Stimulated activated memory B cell treated with anti-CD40 and anti-IgM and Interleukin-4, amounts not matched to agents 10 μg/mL and 1 μg/mL and 100 μg/mL, for 72 hours (primary cell): ENCODE measurements at regions not wholly inside any gene's neighbourhood (a gene's known extent, or its start where the extent isn't known, plus 50 kb on each side); places are given as distances from the start of the nearest gene placed in this dataset.
"Not testable (repeated sequence)": the region's sequence is repeated elsewhere in the genome, so short reads cannot be mapped to it uniquely, and the experiment has no call there.

Source experiments
- ATAC-seq: fragments of 150-1000 bp; cut with Tn5 transposase; 2 replicates; pipeline ENCODE4 v1.10.0; 2021
- H3K27ac Mint-ChIP-seq: one replicate; pipeline ENCODE4 v1.8.0; 2022; ENCODE audit warnings: mild to moderate bottlenecking, mixed read lengths
- H3K27me3 Mint-ChIP-seq: one replicate; pipeline ENCODE4 v1.8.0; 2022; ENCODE audit warnings: mixed read lengths
- H3K36me3 Mint-ChIP-seq: one replicate; pipeline ENCODE4 v1.8.0; 2022; ENCODE audit warnings: mixed read lengths
- H3K4me1 Mint-ChIP-seq: one replicate; pipeline ENCODE4 v1.8.0; 2022; ENCODE audit warnings: mixed read lengths
- H3K4me3 Mint-ChIP-seq: one replicate; pipeline ENCODE4 v1.8.0; 2022; ENCODE audit warnings: mild to moderate bottlenecking, moderate library complexity, mixed read lengths
- H3K9me3 Mint-ChIP-seq: one replicate; pipeline ENCODE4 v1.8.0; 2022; ENCODE audit warnings: mixed read lengths

DNA sequence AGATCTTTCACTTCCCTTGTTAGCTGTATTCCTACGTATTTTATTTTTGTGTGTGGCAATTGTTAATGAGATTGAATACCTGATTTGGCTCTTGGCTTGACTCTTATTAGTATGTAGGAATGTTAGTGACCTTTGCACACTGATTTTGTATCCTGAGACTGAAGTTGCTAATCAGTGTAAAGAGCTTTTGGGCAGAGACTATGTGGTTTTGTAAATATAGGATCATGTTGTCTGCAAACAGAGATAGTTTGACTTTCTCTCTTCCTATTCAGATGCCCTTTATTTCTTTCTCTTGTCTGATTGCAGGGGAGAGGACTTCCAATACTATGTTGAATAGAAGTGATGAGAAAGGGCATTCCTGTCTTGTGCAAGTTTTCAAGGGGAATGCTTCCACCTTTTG is 160.3 kb upstream of the PCDH20 start:
- H3K4me3 Mint-ChIP-seq: no peak overlapping the region
- peaks cover 6% of the 10 kb centered on the region for H3K9me3 Mint-ChIP-seq
- H3K27me3 Mint-ChIP-seq: no peaks in the 10 kb centered on the region
- ATAC-seq: no peak
- H3K27ac Mint-ChIP-seq: no peak overlapping the region
- no peaks in the 10 kb centered on the region for H3K4me1 Mint-ChIP-seq
- no peaks in the 10 kb centered on the region for H3K36me3 Mint-ChIP-seq

DNA sequence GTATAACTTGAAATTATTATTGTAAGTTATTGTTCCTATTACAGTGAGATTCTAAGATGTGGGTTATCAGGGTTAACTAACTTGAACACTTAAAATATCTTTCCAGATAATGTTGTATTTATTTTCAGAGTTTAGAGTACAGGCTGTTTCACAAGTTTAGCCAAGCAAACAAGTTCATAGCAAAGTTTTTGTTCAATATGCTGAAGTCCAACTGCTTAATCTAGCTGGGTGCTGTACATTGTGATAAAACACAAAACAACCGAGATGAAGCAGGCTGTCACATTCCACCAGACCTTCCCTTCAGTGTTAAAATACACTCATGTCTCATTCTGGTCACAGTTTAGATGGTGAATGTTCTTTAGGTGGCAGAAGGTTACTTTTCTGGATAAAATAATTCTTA is 148.0 kb upstream of the PCDH20 start:
- no peak for ATAC-seq
- Mint-ChIP-seq H3K27me3 (no peaks in the 10 kb centered on the region), H3K4me3 (no peak overlapping the region), H3K27ac (no peak overlapping the region), H3K4me1 (no peaks in the 10 kb centered on the region), H3K36me3 (no peaks in the 10 kb centered on the region), H3K9me3 (peaks cover 3% of the 10 kb centered on the region)

DNA sequence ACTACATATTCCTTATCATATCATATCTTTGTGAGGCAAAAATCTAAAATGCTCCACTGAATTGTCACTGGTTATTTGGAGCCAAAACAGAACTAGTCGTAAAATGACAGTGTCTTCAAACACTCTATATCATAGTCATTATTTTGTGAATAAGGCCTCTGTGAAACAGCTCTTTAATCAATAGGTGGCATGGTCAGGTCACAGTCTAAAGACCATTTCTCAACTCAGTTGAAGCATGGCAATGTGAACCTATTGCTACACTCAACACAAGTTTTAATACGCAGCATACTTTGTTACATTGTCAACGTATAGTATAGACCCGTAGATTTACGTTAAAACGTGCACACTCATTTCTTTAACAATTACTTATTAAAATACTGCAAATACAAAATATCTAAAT is 131.3 kb upstream of the PCDH20 start:
- H3K36me3 Mint-ChIP-seq: no peaks in the 10 kb centered on the region
- ATAC-seq: no peak
- no peaks in the 10 kb centered on the region for H3K27me3 Mint-ChIP-seq
- H3K9me3 Mint-ChIP-seq: no peaks in the 10 kb centered on the region
- no peak overlapping the region for H3K27ac Mint-ChIP-seq
- H3K4me1 Mint-ChIP-seq: no peaks in the 10 kb centered on the region
- H3K4me3 Mint-ChIP-seq: no peak overlapping the region

DNA sequence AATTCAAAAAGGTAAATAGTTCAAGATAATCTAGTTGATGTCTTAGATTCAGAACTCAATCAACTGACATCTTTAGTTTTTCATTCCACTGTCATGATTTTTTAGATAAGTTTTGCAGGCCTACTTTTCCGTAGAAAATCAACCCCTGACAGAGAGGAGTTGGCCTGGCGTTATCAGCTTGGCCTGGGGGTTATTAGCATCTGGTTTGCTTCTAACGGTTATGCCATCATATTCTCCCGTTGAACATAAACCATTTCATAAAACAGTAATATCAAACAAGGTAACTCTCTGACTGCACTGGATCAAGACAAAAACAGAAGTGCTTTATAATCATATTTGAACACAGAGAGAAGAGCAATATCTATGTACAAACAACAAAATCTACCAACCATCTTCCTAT is 130.8 kb upstream of the PCDH20 start:
- H3K27ac Mint-ChIP-seq: no peak overlapping the region
- no peaks in the 10 kb centered on the region for H3K36me3 Mint-ChIP-seq

DNA sequence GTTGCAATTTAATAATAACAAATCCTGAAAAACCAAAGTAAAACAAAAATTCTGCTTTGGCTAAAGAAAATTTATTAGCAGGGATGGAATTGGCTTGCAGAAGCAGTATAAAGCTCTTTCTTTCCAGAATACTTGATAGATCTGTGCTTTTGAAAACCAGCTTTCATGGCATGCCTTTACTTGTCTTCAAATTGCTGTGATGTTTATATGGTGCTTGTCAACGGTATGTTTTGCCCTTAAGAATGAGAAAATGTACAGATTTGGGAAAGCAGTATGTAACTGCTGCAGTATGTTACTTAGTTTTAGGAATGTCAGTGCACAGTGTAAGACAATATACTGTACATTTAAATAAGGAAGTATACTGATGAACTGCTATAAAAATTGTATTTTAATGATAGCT is 120.8 kb upstream of the PCDH20 start:
- no peak overlapping the region for H3K27ac Mint-ChIP-seq
- H3K4me1 Mint-ChIP-seq: no peaks in the 10 kb centered on the region
- no peaks in the 10 kb centered on the region for H3K36me3 Mint-ChIP-seq
- ATAC-seq: no peak
- H3K4me3 Mint-ChIP-seq: no peak overlapping the region
- H3K9me3 Mint-ChIP-seq: no peaks in the 10 kb centered on the region
- no peaks in the 10 kb centered on the region for H3K27me3 Mint-ChIP-seq

More for the DNA sequence above, 130.8 kb upstream of the PCDH20 start:
- Mint-ChIP-seq H3K4me3 (no peak overlapping the region), H3K27me3 (no peaks in the 10 kb centered on the region), H3K9me3 (no peaks in the 10 kb centered on the region), H3K4me1 (no peaks in the 10 kb centered on the region)
- no peak for ATAC-seq

DNA sequence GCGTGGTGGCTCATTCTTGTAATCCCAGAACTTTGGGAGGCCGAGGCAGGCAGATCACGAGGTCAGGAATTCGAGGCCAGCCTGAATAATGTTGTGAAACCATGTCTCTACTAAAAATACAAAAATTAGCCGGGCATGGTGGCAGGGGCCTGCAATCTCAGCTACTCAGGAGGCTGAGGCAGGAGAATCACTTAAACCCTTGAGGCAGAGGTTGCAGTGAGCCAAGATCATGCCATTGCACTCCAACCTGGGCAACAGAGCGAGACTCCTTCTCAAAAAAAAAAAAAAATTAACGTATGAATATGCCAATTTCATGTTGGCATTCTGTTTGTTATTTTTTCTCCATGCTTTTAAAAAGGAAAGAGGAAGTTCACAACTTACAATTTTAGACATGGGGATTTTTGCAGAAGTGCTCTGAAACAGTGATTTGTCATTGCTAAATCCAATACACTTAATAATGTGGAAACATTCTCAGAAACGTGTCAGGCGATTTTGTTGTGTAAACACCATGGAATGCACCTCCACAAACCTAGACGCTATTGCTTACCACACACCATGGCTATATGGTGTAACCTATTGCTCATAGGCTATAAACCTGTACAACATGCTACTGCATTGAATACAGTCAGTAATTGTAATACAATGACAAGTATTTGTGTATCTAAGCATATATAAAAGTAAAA is 115.9 kb upstream of the PCDH20 start:
- H3K4me1 Mint-ChIP-seq: no peaks in the 10 kb centered on the region
- H3K27me3 Mint-ChIP-seq: no peaks in the 10 kb centered on the region

DNA sequence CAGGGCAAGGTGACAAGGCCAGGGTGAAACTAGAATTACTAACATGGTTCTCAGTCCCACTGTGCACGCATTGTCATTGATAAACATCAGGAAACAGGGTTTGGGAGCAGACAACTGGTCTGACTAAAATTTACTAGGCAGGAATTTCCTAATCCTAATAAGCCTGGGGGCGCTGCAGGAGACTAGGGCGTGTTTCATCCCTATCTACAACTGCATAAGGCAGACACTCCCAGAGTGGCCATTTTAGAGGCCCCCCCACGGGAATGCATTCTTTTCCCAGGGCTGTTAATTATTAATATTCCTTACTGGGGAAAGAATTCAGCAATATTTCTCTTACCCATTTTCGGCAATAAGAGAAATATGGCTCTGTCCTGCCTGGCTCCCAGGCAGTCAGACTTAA is 103.6 kb upstream of the PCDH20 start:
- H3K27me3 Mint-ChIP-seq, H3K4me3 Mint-ChIP-seq, H3K27ac Mint-ChIP-seq, H3K4me1 Mint-ChIP-seq, ATAC-seq, H3K36me3 Mint-ChIP-seq, H3K9me3 Mint-ChIP-seq: not testable (repeated sequence)

More for the DNA sequence above, 115.9 kb upstream of the PCDH20 start:
- Mint-ChIP-seq H3K9me3 (no peaks in the 10 kb centered on the region), H3K27ac (no peak overlapping the region), H3K36me3 (no peaks in the 10 kb centered on the region), H3K4me3 (no peak overlapping the region)
- no peak for ATAC-seq

DNA sequence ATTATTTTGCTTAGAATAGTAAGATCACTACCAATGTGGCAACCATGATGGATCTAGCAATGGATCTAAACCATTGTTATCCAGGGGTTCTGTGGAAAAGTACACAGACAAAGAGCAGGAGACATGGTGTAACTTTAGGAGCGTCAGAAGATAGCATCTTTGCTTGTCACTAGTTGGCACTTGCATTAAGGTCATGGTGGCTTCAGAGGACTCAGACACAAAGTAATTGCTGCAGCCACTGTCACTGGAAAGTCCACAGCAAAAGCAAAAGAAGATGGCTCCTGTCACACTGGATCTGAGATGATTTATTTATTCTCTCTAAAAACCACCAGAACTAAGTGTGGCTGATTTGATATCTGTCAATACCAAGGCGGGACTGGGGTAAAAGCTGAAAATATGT is 93.3 kb upstream of the PCDH20 start:
- Mint-ChIP-seq H3K27ac (no peak overlapping the region), H3K27me3 (no peaks in the 10 kb centered on the region), H3K4me3 (no peak overlapping the region), H3K9me3 (peaks cover 11% of the 10 kb centered on the region), H3K4me1 (no peaks in the 10 kb centered on the region), H3K36me3 (no peaks in the 10 kb centered on the region)
- ATAC-seq: no peak

DNA sequence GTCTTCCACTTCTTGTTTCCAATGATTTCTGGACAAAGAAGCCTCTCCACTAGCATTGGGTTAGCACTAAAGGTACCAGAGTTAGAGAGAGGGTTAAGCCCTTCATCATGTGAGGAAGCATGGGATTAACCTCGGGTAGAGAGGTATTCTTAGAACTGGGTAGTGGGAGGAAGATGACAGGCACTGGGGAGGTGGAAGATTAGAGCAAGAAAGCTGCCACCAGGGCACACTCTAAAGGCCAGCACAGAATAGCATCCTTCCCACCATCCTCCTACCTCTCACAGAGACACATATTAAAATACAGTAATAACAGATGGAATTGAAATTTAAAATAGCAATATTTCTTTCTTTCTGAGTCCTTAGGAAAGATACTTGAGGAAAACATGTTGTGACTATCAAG is 84.5 kb upstream of the PCDH20 start:
- H3K4me1 Mint-ChIP-seq: no peaks in the 10 kb centered on the region
- H3K27ac Mint-ChIP-seq: no peak overlapping the region
- H3K27me3 Mint-ChIP-seq: no peaks in the 10 kb centered on the region
- H3K4me3 Mint-ChIP-seq: no peak overlapping the region
- no peaks in the 10 kb centered on the region for H3K36me3 Mint-ChIP-seq
- ATAC-seq: no peak
- H3K9me3 Mint-ChIP-seq: peaks cover 6% of the 10 kb centered on the region

DNA sequence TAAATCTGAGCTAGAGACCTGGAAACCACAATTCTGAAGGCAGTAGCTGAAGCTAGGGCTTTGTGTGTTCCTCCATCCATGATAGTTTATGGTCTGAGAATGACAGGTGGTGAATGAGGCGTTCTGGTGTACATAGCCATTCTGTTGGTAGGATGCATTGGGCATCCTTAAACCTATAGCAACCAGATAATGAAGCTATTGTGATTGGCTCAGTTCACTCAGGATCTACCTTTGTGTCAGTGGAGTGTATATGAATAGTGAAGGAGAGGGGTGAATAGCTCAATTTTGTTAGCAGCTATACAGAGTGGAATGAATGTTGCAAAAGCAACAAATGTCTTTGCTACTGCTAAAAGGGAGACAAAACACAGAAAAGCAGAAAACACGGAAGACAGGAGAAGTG is 80.0 kb upstream of the PCDH20 start:
- no peaks in the 10 kb centered on the region for H3K4me1 Mint-ChIP-seq
- H3K36me3 Mint-ChIP-seq: no peaks in the 10 kb centered on the region
- no peaks in the 10 kb centered on the region for H3K27me3 Mint-ChIP-seq
- H3K9me3 Mint-ChIP-seq: peaks cover 6% of the 10 kb centered on the region
- H3K4me3 Mint-ChIP-seq: no peak overlapping the region
- no peak overlapping the region for H3K27ac Mint-ChIP-seq
- no peak for ATAC-seq

DNA sequence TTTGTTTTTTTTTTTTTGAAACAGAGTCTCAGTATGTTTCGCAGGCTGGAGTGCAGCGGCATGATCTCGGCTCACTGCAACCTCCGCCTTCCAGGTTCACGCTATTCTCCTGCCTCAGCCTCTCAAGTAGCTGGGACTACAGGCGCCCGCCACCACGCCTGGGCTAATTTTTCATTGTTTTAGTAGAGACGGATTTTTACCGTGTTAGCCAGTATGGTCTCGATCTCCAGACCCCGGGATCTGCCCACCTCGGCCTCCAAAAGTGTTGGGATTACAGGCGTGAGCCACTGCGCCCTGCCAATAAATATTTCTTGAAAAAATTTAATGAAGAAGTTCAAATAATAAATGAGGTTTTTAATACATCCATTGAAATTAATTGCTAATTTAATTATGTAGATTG is 77.9 kb upstream of the PCDH20 start:
- not testable (repeated sequence) for H3K27ac Mint-ChIP-seq, ATAC-seq, H3K27me3 Mint-ChIP-seq, H3K4me1 Mint-ChIP-seq, H3K4me3 Mint-ChIP-seq, H3K9me3 Mint-ChIP-seq, H3K36me3 Mint-ChIP-seq

DNA sequence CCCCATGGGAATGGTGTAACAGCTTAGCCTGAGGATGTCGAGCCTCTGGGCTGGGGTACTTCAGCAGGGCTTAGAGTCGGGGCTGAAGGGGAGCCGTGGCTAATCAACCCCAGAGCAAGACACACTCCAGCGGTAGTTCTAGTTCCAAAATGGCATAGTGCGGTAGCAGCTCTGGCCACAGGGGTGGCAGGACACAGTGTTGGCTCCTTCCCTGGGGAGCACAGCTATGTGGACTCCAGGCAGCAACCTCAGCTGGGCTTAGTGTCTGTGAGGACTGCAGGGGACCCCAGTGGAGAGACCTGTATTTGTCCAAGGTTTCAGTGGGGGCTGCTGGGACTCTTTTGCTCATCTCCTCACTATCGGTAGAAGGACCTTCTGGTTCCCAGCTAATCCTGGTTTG is 70.8 kb upstream of the PCDH20 start:
- peak; percentile 24 for ATAC-seq
- no peak overlapping the region for H3K27ac Mint-ChIP-seq
- H3K36me3 Mint-ChIP-seq: no peaks in the 10 kb centered on the region
- H3K9me3 Mint-ChIP-seq: no peaks in the 10 kb centered on the region
- no peaks in the 10 kb centered on the region for H3K27me3 Mint-ChIP-seq
- no peaks in the 10 kb centered on the region for H3K4me1 Mint-ChIP-seq
- H3K4me3 Mint-ChIP-seq: no peak overlapping the region

DNA sequence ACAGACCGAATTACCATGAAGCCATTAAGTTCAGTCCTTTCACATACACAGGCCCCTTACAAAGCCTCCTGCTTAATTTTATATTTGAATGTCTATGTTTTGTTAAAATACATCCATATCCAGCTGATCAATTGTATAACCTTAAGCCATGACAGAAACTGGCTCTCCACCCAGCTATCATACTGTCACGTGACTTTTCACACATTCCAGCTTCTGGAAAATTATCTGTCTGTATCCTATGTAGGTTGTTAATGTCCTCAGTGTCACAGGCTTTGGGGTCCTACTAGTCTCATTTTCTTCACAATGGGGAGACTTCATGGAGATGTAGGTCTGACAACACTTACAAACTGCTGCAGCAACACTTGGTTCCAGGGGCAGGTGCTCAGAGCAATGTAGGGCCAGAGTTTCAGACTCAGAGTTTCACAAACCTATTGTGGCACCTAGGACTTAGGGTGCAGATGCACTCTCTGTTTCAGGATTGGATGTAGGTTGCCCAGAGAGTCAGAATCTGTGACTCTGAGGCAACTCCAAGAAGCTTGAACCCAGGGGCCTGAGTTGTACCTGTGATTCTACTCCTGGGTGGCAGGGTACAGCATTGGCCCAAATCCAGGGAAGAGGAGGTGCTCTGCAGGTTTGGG is 69.6 kb upstream of the PCDH20 start:
- Mint-ChIP-seq H3K9me3 (peaks cover 7% of the 10 kb centered on the region), H3K36me3 (no peaks in the 10 kb centered on the region), H3K4me3 (no peak overlapping the region), H3K27ac (no peak overlapping the region), H3K27me3 (no peaks in the 10 kb centered on the region), H3K4me1 (no peaks in the 10 kb centered on the region)
- no peak for ATAC-seq

DNA sequence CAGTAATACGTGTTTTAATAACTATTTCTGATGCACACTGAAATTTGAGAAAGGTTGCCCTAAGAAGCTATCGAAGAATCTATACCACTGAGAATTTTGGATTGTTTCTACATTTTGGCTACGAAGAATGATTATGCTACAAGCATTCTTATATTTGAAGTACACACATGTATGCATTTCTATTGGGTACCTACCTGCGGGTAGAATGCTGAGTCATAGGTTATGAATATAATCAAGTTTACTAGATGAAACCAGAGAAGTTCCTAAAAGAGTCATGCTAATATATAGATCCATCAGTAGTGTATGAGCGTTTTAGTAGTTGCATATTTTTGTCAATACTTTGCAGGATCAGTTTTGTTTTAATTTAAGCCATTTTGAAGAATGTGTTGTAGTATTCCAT is 62.0 kb upstream of the PCDH20 start:
- no peaks in the 10 kb centered on the region for H3K36me3 Mint-ChIP-seq
- no peaks in the 10 kb centered on the region for H3K27me3 Mint-ChIP-seq

DNA sequence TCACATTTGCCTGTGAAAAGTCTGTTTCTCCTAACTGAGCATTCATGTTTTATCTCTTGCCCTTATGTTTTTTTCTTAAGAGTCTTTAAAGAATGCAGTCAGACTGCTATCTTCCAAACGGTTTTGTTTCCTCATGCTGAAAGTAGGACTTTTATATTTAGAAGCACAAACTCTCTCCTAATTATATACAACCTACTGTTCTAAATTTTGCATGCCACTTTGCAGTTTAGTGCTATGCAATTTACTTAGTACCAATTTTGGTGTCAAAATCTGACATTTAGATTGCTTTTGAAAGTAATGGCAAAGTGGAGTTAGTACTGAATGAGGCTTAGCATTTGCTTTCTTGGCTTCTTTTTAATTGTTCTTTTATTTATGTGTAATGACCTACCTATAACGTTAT is 55.1 kb upstream of the PCDH20 start:
- Mint-ChIP-seq H3K36me3 (no peaks in the 10 kb centered on the region), H3K4me1 (no peaks in the 10 kb centered on the region), H3K27ac (no peak overlapping the region), H3K9me3 (peaks cover 2% of the 10 kb centered on the region), H3K4me3 (no peak overlapping the region), H3K27me3 (no peaks in the 10 kb centered on the region)
- no peak for ATAC-seq

More for the DNA sequence above, 62.0 kb upstream of the PCDH20 start:
- ATAC-seq: no peak
- H3K27ac Mint-ChIP-seq: no peak overlapping the region
- peaks cover 20% of the 10 kb centered on the region for H3K9me3 Mint-ChIP-seq
- H3K4me3 Mint-ChIP-seq: no peak overlapping the region
- no peaks in the 10 kb centered on the region for H3K4me1 Mint-ChIP-seq

DNA sequence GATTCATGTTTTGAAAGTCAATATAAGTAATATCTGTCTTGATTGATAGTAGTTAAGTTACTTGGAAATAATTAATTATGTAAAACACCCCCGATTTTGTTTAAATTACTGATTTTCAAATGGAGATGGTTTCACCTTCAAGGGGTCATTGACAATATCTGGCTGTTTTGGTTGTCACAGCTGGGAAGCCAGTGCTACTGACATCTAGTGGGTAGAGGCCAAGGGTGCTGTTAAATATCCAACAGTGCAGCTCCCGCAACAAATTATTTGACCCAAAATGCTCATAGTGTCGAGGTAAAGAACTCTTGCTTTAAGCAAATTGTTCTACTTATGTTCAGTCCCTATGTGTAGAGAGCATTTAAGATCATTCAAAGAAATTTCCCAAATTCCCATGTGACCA is 50.6 kb upstream of the PCDH20 start:
- no peak for ATAC-seq
- Mint-ChIP-seq H3K4me3 (no peak overlapping the region), H3K9me3 (no peaks in the 10 kb centered on the region), H3K27ac (no peak overlapping the region), H3K27me3 (no peaks in the 10 kb centered on the region), H3K4me1 (no peaks in the 10 kb centered on the region), H3K36me3 (no peaks in the 10 kb centered on the region)
